Breast epithelium (tissue), 4 donors: ENCODE measurements at regions not wholly inside any gene's neighbourhood (a gene's known extent, or its start where the extent isn't known, plus 50 kb on each side); places are given as distances from the start of the nearest gene placed in this dataset.

Source experiments
- DNase-seq, 2 donors: peaks; one replicate each; pipeline ENCODE4 v3.0.0-alpha.2; 2019; ENCODE audit warnings: low spot score in 2 of 2
- H3K27ac ChIP-seq, 2 donors: fragments of 200-600 bp; sonication (generic) in 1 of 2; one replicate each; pipeline ENCODE4 v1.5.1; 2016 to 2019; ENCODE audit warnings: mild to moderate bottlenecking in 1 of 2
- H3K27me3 ChIP-seq, 2 donors: fragments of 200-600 bp; sonication (generic) in 1 of 2; one replicate each; pipeline versions ENCODE4 v1.5.1 to v1.6.0; 2017 to 2019; ENCODE audit warnings: control low read depth in 1 of 2, mild to moderate bottlenecking in 1 of 2
- H3K36me3 ChIP-seq: fragments of 200-600 bp; one replicate; pipeline ENCODE4 v1.5.1; 2019
- H3K4me1 ChIP-seq, 2 donors: fragments of 200-600 bp; sonication (generic); one replicate each; pipeline ENCODE4 v1.5.1; 2016 to 2019; ENCODE audit warnings: control low read depth in 1 of 2
- H3K4me3 ChIP-seq, 3 donors: fragments of 200-600 bp; sonication (generic); 1 replicate in 2 of 3; 2 replicates in 1 of 3; pipeline ENCODE4 v1.5.1; 2016 to 2019; ENCODE audit warnings: mild to moderate bottlenecking in 3 of 3, moderate library complexity in 2 of 3
- H3K9me3 ChIP-seq, 2 donors: fragments of 200-600 bp; sonication (generic) in 1 of 2; one replicate each; pipeline ENCODE4 v1.5.1; 2016 to 2019; ENCODE audit warnings: control low read depth in 1 of 2
- CTCF ChIP-seq, 3 donors: fragments of 450-650 bp; IDR thresholded peaks; one replicate each; pipeline ENCODE4 v1.5.1; 2016 to 2017; ENCODE audit warnings: antibody characterized with exemption in 3 of 3, mild to moderate bottlenecking in 3 of 3, moderate library complexity in 3 of 3
- POLR2A ChIP-seq: fragments of 450-650 bp; IDR thresholded peaks from one replicate; pipeline ENCODE4 v1.6.1; 2016; ENCODE audit warnings: antibody characterized with exemption, mild to moderate bottlenecking, moderate library complexity
- POLR2AphosphoS5 ChIP-seq, 3 donors: sonication (generic); formaldehyde crosslinking; IDR thresholded peaks; one replicate each; pipeline ENCODE4 v1.6.1; 2017; ENCODE audit warnings: antibody characterized with exemption in 3 of 3
- intact Hi-C: fragments of 100-400 bp; cut with DNase I; formaldehyde crosslinking; loops from one replicate; pipeline ENCODE4 v1.15.1; 2023; ENCODE audit warnings: low total_unique reads

DNA sequence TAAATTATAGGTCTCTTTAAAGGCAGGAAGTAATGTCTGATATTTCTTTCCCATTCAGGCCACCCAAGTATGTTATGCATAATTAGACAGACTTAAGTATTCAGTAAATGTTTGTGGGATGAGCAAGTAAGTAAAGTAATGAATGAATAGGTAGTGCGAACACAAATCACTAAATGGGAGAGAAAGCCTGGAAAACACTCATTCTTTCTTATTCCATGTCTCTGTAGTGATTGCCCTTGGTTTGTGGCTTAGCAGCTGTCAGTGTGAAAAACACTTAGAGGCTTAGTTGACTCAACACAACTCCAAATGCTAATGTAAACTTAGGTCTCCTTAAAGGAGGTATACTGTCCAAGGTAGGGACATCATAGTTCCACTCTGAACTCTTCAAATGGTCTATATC lies 182.5 kb downstream of the ZC3H11B start:
- H3K36me3 ChIP-seq, result no peaks in the 10 kb centered on the region
- no peaks in the 10 kb centered on the region for H3K27me3 ChIP-seq
- no peaks in the 10 kb centered on the region for H3K9me3 ChIP-seq
- no peak for TF ChIP-seq POLR2A
- no peak for TF ChIP-seq CTCF (IDR thresholded peaks at IDR 0.05)
- TF ChIP-seq POLR2AphosphoS5 (IDR thresholded peaks at IDR 0.05), result no peak
- intact Hi-C loops, result no loop called here
- H3K27ac ChIP-seq, result no peak overlapping the region
- no peak overlapping the region for H3K4me3 ChIP-seq
- no peaks in the 10 kb centered on the region for H3K4me1 ChIP-seq
- DNase-seq, result no peak

GRCh38 chr1:219428651-219429050 lies 184.3 kb downstream of the ZC3H11B start:
- no peaks in the 10 kb centered on the region for H3K4me1 ChIP-seq
- intact Hi-C loops, result no loop called here
- no peak for TF ChIP-seq CTCF (IDR thresholded peaks at IDR 0.05)
- no peak for TF ChIP-seq POLR2A
- no peak for TF ChIP-seq POLR2AphosphoS5 (IDR thresholded peaks at IDR 0.05)
- H3K9me3 ChIP-seq, result no peaks in the 10 kb centered on the region
- H3K36me3 ChIP-seq, result no peaks in the 10 kb centered on the region
- H3K4me3 ChIP-seq, result no peak overlapping the region
- no peak overlapping the region for H3K27ac ChIP-seq
- no peaks in the 10 kb centered on the region for H3K27me3 ChIP-seq
- no peak for DNase-seq

GRCh38 chr1:219427989-219428388 lies 184.9 kb downstream of the ZC3H11B start:
- Histone ChIP-seq H3K9me3 (no peaks in the 10 kb centered on the region), H3K27ac (no peak overlapping the region), H3K4me3 (no peak overlapping the region), H3K36me3 (no peaks in the 10 kb centered on the region), H3K27me3 (no peaks in the 10 kb centered on the region), H3K4me1 (no peaks in the 10 kb centered on the region)
- TF ChIP-seq POLR2A (no peak), CTCF (IDR thresholded peaks at IDR 0.05) (no peak), POLR2AphosphoS5 (IDR thresholded peaks at IDR 0.05) (no peak)
- intact Hi-C loops, result no loop called here
- no peak for DNase-seq

- no peak for DNase-seq
- Histone ChIP-seq H3K4me1 (no peaks in the 10 kb centered on the region), H3K9me3 (no peaks in the 10 kb centered on the region), H3K4me3 (no peak overlapping the region), H3K36me3 (no peaks in the 10 kb centered on the region), H3K27me3 (no peaks in the 10 kb centered on the region), H3K27ac (no peak overlapping the region)
- intact Hi-C loops, result no loop called here
- TF ChIP-seq POLR2AphosphoS5 (IDR thresholded peaks at IDR 0.05) (no peak), POLR2A (no peak), CTCF (IDR thresholded peaks at IDR 0.05) (no peak)
Observed at GRCh38 chr1:219427403-219427802, 185.5 kb downstream of the ZC3H11B start.

GRCh38 chr1:219422811-219423598 lies 189.9 kb downstream of the ZC3H11B start:
- no peak for DNase-seq
- Histone ChIP-seq H3K4me1 (no peaks in the 10 kb centered on the region), H3K36me3 (no peaks in the 10 kb centered on the region), H3K4me3 (no peak overlapping the region), H3K27me3 (no peaks in the 10 kb centered on the region), H3K27ac (no peak overlapping the region), H3K9me3 (no peaks in the 10 kb centered on the region)
- TF ChIP-seq CTCF (IDR thresholded peaks at IDR 0.05) (no peak), POLR2A (no peak)
- intact Hi-C loops, result no loop called here
